ENCODE measurements at regions not wholly inside any gene's neighbourhood (a gene's known extent, or its start where the extent isn't known, plus 50 kb on each side); places are given as distances from the start of the nearest gene placed in this dataset.

GRCh38 chr1:5670590-5671350 is 321.5 kb downstream of the NPHP4 start:
- Histone ChIP-seq H3K4me3 (no peak overlapping the region), H3K9me2 (ENCODE audit: insufficient read depth) (no peaks in the 10 kb centered on the region), H3K36me3 (ENCODE audit: insufficient read depth) (no peaks in the 10 kb centered on the region; the same call in 1 of the 2 replicates), H3K4me1 (ENCODE audit: insufficient read depth) (no peaks in the 10 kb centered on the region), H3K79me2 (replicated peaks; ENCODE audit: insufficient read depth) (no peaks in the 10 kb centered on the region), H3K27me3 (ENCODE audit: insufficient read depth) (no peaks in the 10 kb centered on the region), H3K4me2 (no peak overlapping the region), H3K27ac (ENCODE audit: low read depth) (no peak overlapping the region), H2AFZ (no peak overlapping the region), H3F3A (replicated peaks; ENCODE audit: low read depth) (no peaks in the 10 kb centered on the region), H4K20me1 (replicated peaks; ENCODE audit: insufficient read depth) (no peaks in the 10 kb centered on the region)
- peaks cover 20% of the 10 kb centered on the region; the same call in 2 of the 3 replicates for H3K36me3 Mint-ChIP-seq (ENCODE audit: low read depth)
- ATAC-seq (no peak), DNase-seq (ENCODE audit: low spot score) (no peak)
- H3K4me3 Mint-ChIP-seq: no peak overlapping the region
- peaks cover 74% of the 10 kb centered on the region for H3K9me3 Mint-ChIP-seq
- no peaks in the 10 kb centered on the region for H3K4me1 Mint-ChIP-seq
- no peak overlapping the region for H3K27ac Mint-ChIP-seq
- TF ChIP-seq ZNF331 (CRISPR knock-in tag; IDR thresholded peaks at IDR 0.05; ENCODE audit: low read depth): no peak
- TF ChIP-seq POLR2AphosphoS5 (IDR thresholded peaks at IDR 0.05; ENCODE audit: low read depth): no peak
- TF ChIP-seq EZH2phosphoT487 (IDR thresholded peaks at IDR 0.05; ENCODE audit: unreplicated experiment): no peak
- no peak for TF ChIP-seq REST (IDR thresholded peaks at IDR 0.05; ENCODE audit: unreplicated experiment)
- H3K27me3 Mint-ChIP-seq (ENCODE audit: insufficient read depth, low read depth, poor library complexity): peaks cover 7% of the 10 kb centered on the region

GRCh38 chr1:5667513-5668325 is 324.5 kb downstream of the NPHP4 start:
- Mint-ChIP-seq H3K4me1 (no peaks in the 10 kb centered on the region; the same call in 2 of the 3 replicates), H3K4me3 (no peak overlapping the region), H3K27me3 (ENCODE audit: insufficient read depth, low read depth, poor library complexity) (peaks cover 3% of the 10 kb centered on the region), H3K9me3 (peaks cover 61% of the 10 kb centered on the region), H3K36me3 (ENCODE audit: low read depth) (peaks cover 14% of the 10 kb centered on the region; the same call in 2 of the 3 replicates), H3K27ac (no peak overlapping the region)
- H3K9me2 ChIP-seq (ENCODE audit: insufficient read depth): no peaks in the 10 kb centered on the region
- H3K79me2 ChIP-seq (replicated peaks; ENCODE audit: insufficient read depth): no peaks in the 10 kb centered on the region
- H3K4me1 ChIP-seq (ENCODE audit: insufficient read depth): no peaks in the 10 kb centered on the region
- no peak overlapping the region for H3K4me3 ChIP-seq
- H3K36me3 ChIP-seq (ENCODE audit: insufficient read depth): no peaks in the 10 kb centered on the region; the same call in 1 of the 2 replicates
- ATAC-seq (no peak), DNase-seq (ENCODE audit: low spot score) (no peak)
- no peaks in the 10 kb centered on the region for H3F3A ChIP-seq (replicated peaks; ENCODE audit: low read depth)
- no peak overlapping the region for H3K4me2 ChIP-seq
- no peaks in the 10 kb centered on the region for H4K20me1 ChIP-seq (replicated peaks; ENCODE audit: insufficient read depth)
- no peaks in the 10 kb centered on the region for H3K27me3 ChIP-seq (ENCODE audit: insufficient read depth)
- no peak overlapping the region for H2AFZ ChIP-seq
- H3K27ac ChIP-seq (ENCODE audit: low read depth): no peak overlapping the region
- TF ChIP-seq REST (IDR thresholded peaks at IDR 0.05; ENCODE audit: unreplicated experiment) (no peak), POLR2AphosphoS5 (IDR thresholded peaks at IDR 0.05; ENCODE audit: low read depth) (no peak), CTCF (conservative IDR thresholded peaks at IDR 0.05; ENCODE audit: low read depth in 2 of 2) (no peak), JUNB (IDR thresholded peaks at IDR 0.05; ENCODE audit: unreplicated experiment) (no peak), ZNF114 (CRISPR knock-in tag; IDR thresholded peaks at IDR 0.05) (no peak), NANOG (IDR thresholded peaks at IDR 0.05; ENCODE audit: borderline replicate concordance) (no peak), ZNF331 (CRISPR knock-in tag; IDR thresholded peaks at IDR 0.05; ENCODE audit: low read depth) (no peak), EZH2phosphoT487 (IDR thresholded peaks at IDR 0.05; ENCODE audit: unreplicated experiment) (no peak), STAT1 (IDR thresholded peaks at IDR 0.05; ENCODE audit: unreplicated experiment) (no peak)
